ENCODE measurements at regions not wholly inside any gene's neighbourhood (a gene's known extent, or its start where the extent isn't known, plus 50 kb on each side); places are given as distances from the start of the nearest gene placed in this dataset.

DNA sequence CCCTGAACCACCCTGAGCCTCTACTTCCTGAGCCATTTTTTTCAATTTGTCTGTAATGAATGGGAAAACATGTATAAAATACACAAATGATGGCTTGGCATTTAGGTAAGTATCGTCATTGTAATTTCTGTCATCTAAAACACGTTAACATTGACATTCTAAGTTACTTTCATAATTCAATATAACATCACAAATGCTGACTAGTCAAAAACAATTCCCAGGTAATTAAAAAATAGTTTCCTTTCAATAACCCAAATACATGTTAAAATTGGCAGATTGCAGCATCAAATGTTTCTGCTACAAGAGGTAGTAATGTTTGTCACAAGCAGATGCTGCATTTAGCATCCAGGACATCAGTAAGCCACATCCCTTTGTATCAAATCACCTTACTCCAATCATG lies 776.4 kb downstream of the KCTD16 start:
- Mint-ChIP-seq H3K36me3 (no peaks in the 10 kb centered on the region), H3K9me3 (peaks cover 0 to 11% (median 3%) of the 10 kb centered on the region in 7 donors), H3K4me3 (no peak overlapping the region), H3K4me1 (no peaks in the 10 kb centered on the region), H3K27ac (no peak overlapping the region), H3K27me3 (no peaks in the 10 kb centered on the region)
- no peaks in the 10 kb centered on the region for H3K4me1 ChIP-seq (ENCODE audit: control insufficient read depth, insufficient read depth, low read length, poor library complexity, severe bottlenecking)
- H3K9me3 ChIP-seq (ENCODE audit: control insufficient read depth in 2 of 2, low read length in 2 of 2), result no peaks in the 10 kb centered on the region
- no peaks in the 10 kb centered on the region for H3K36me3 ChIP-seq (ENCODE audit: control insufficient read depth, insufficient read depth, low read length)
- H3K27ac ChIP-seq (ENCODE audit: insufficient read depth, low read length, poor library complexity, severe bottlenecking), result no peak overlapping the region
- DNase-seq, result no peak
- no peaks in the 10 kb centered on the region for H3K27me3 ChIP-seq (ENCODE audit: control insufficient read depth, insufficient read depth, low read length)
- no peak for ATAC-seq (ENCODE audit: low read depth in 2 of 2)
- H3K4me3 ChIP-seq (ENCODE audit: low read depth, low read length), result no peak overlapping the region

DNA sequence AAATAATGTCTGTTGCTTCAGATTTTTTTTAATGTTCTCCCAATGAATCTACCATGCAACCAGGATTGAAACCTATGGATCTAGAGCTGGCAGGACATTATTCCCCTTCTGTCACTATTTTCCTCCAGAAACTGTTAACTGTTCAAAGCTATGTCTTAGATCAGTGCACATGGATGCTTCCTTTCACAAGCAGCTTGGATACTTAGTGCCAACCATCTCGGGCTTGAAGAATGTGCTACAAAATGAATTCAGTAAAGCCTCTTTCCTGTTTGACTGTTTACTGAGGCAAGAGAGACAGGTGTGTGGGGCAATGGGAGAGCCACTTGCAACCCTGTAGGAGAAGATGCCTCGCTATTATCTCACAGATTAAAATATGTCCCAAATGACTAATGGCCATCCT lies 774.8 kb downstream of the KCTD16 start:
- DNase-seq (no peak), ATAC-seq (ENCODE audit: low read depth in 2 of 2) (no peak)
- Mint-ChIP-seq H3K9me3 (peaks cover 0 to 11% (median 3%) of the 10 kb centered on the region in 7 donors), H3K27ac (no peak overlapping the region), H3K27me3 (no peaks in the 10 kb centered on the region), H3K36me3 (no peaks in the 10 kb centered on the region), H3K4me1 (no peaks in the 10 kb centered on the region), H3K4me3 (no peak overlapping the region)
- Histone ChIP-seq H3K4me3 (ENCODE audit: low read depth, low read length) (no peak overlapping the region), H3K36me3 (ENCODE audit: control insufficient read depth, insufficient read depth, low read length) (no peaks in the 10 kb centered on the region), H3K9me3 (ENCODE audit: control insufficient read depth in 2 of 2, low read length in 2 of 2) (no peaks in the 10 kb centered on the region), H3K27me3 (ENCODE audit: control insufficient read depth, insufficient read depth, low read length) (no peaks in the 10 kb centered on the region), H3K27ac (ENCODE audit: insufficient read depth, low read length, poor library complexity, severe bottlenecking) (no peak overlapping the region), H3K4me1 (ENCODE audit: control insufficient read depth, insufficient read depth, low read length, poor library complexity, severe bottlenecking) (no peaks in the 10 kb centered on the region)

DNA sequence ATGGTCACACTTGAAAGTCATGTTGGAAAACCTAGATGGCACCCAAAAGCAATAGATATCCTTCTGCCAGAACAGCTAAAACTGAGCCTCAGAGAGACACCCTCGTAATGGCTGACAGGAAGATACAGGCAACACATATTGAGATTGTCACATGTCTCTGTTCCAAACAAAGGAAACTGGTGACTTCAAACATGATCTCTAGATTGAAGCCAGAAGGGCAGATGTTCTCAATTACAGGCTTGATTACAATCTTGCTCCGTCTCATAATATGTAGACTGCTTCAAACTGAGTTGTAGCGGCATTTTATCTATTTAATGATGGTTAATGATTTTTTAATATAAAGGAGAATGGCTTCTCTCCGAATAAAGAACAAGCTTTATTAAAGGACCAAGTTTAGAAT lies 774.3 kb downstream of the KCTD16 start:
- no peak overlapping the region for H3K4me3 Mint-ChIP-seq
- peaks cover 0 to 6% (median 3%) of the 10 kb centered on the region in 7 donors for H3K9me3 Mint-ChIP-seq
- H3K36me3 ChIP-seq (ENCODE audit: control insufficient read depth, insufficient read depth, low read length), result no peaks in the 10 kb centered on the region

GRCh38 chr5:144941004-144941403 lies 770.3 kb downstream of the KCTD16 start:
- Mint-ChIP-seq H3K4me1 (no peaks in the 10 kb centered on the region), H3K9me3 (peaks cover 0 to 13% (median 4%) of the 10 kb centered on the region in 7 donors), H3K4me3 (no peak overlapping the region), H3K27ac (no peak overlapping the region), H3K36me3 (no peaks in the 10 kb centered on the region), H3K27me3 (no peaks in the 10 kb centered on the region)
- Histone ChIP-seq H3K4me1 (ENCODE audit: control insufficient read depth, insufficient read depth, low read length, poor library complexity, severe bottlenecking) (no peaks in the 10 kb centered on the region), H3K27ac (ENCODE audit: insufficient read depth, low read length, poor library complexity, severe bottlenecking) (no peak overlapping the region), H3K9me3 (ENCODE audit: control insufficient read depth in 2 of 2, low read length in 2 of 2) (no peaks in the 10 kb centered on the region), H3K27me3 (ENCODE audit: control insufficient read depth, insufficient read depth, low read length) (no peaks in the 10 kb centered on the region), H3K36me3 (ENCODE audit: control insufficient read depth, insufficient read depth, low read length) (no peaks in the 10 kb centered on the region), H3K4me3 (ENCODE audit: low read depth, low read length) (no peak overlapping the region)
- ATAC-seq (ENCODE audit: low read depth in 2 of 2) (no peak), DNase-seq (no peak)

More for the DNA sequence above, 774.3 kb downstream of the KCTD16 start:
- no peaks in the 10 kb centered on the region for H3K36me3 Mint-ChIP-seq
- no peaks in the 10 kb centered on the region for H3K9me3 ChIP-seq (ENCODE audit: control insufficient read depth in 2 of 2, low read length in 2 of 2)
- H3K27ac Mint-ChIP-seq, result no peak overlapping the region
- H3K27me3 Mint-ChIP-seq, result no peaks in the 10 kb centered on the region
- ATAC-seq (ENCODE audit: low read depth in 2 of 2) (no peak), DNase-seq (no peak)
- no peaks in the 10 kb centered on the region for H3K4me1 ChIP-seq (ENCODE audit: control insufficient read depth, insufficient read depth, low read length, poor library complexity, severe bottlenecking)
- no peaks in the 10 kb centered on the region for H3K4me1 Mint-ChIP-seq
- no peak overlapping the region for H3K4me3 ChIP-seq (ENCODE audit: low read depth, low read length)
- H3K27ac ChIP-seq (ENCODE audit: insufficient read depth, low read length, poor library complexity, severe bottlenecking), result no peak overlapping the region
- no peaks in the 10 kb centered on the region for H3K27me3 ChIP-seq (ENCODE audit: control insufficient read depth, insufficient read depth, low read length)

GRCh38 chr5:144918371-144918770 lies 747.7 kb downstream of the KCTD16 start:
- H3K9me3 Mint-ChIP-seq, result peaks cover 0 to 6% (median 2%) of the 10 kb centered on the region in 7 donors
- Histone ChIP-seq H3K27ac (ENCODE audit: insufficient read depth, low read length, poor library complexity, severe bottlenecking) (no peak overlapping the region), H3K9me3 (ENCODE audit: control insufficient read depth in 2 of 2, low read length in 2 of 2) (no peaks in the 10 kb centered on the region), H3K36me3 (ENCODE audit: control insufficient read depth, insufficient read depth, low read length) (no peaks in the 10 kb centered on the region), H3K4me3 (ENCODE audit: low read depth, low read length) (no peak overlapping the region), H3K4me1 (ENCODE audit: control insufficient read depth, insufficient read depth, low read length, poor library complexity, severe bottlenecking) (no peaks in the 10 kb centered on the region), H3K27me3 (ENCODE audit: control insufficient read depth, insufficient read depth, low read length) (no peaks in the 10 kb centered on the region)
- no peaks in the 10 kb centered on the region for H3K27me3 Mint-ChIP-seq
- no peak for DNase-seq
- H3K36me3 Mint-ChIP-seq, result no peaks in the 10 kb centered on the region
- ATAC-seq (ENCODE audit: low read depth in 2 of 2), result no peak
- no peaks in the 10 kb centered on the region for H3K4me1 Mint-ChIP-seq
- no peak overlapping the region for H3K4me3 Mint-ChIP-seq
- no peak overlapping the region for H3K27ac Mint-ChIP-seq

- Mint-ChIP-seq H3K9me3 (peaks cover 0 to 11% (median 5%) of the 10 kb centered on the region in 7 donors), H3K4me1 (no peaks in the 10 kb centered on the region), H3K27me3 (no peaks in the 10 kb centered on the region), H3K4me3 (no peak overlapping the region), H3K36me3 (no peaks in the 10 kb centered on the region), H3K27ac (no peak overlapping the region)
- H3K27ac ChIP-seq (ENCODE audit: insufficient read depth, low read length, poor library complexity, severe bottlenecking), result no peak overlapping the region
- no peaks in the 10 kb centered on the region for H3K9me3 ChIP-seq (ENCODE audit: control insufficient read depth in 2 of 2, low read length in 2 of 2)
- no peak overlapping the region for H3K4me3 ChIP-seq (ENCODE audit: low read depth, low read length)
- H3K4me1 ChIP-seq (ENCODE audit: control insufficient read depth, insufficient read depth, low read length, poor library complexity, severe bottlenecking), result no peaks in the 10 kb centered on the region
- H3K36me3 ChIP-seq (ENCODE audit: control insufficient read depth, insufficient read depth, low read length), result no peaks in the 10 kb centered on the region
- ATAC-seq (ENCODE audit: low read depth in 2 of 2), result no peak
- no peak for DNase-seq
- no peaks in the 10 kb centered on the region for H3K27me3 ChIP-seq (ENCODE audit: control insufficient read depth, insufficient read depth, low read length)
These were observed 744.8 kb downstream of the KCTD16 start for GRCh38 chr5:144915452-144915851.

- Histone ChIP-seq H3K27ac (ENCODE audit: insufficient read depth, low read length, poor library complexity, severe bottlenecking) (no peak overlapping the region), H3K27me3 (ENCODE audit: control insufficient read depth, insufficient read depth, low read length) (no peaks in the 10 kb centered on the region), H3K36me3 (ENCODE audit: control insufficient read depth, insufficient read depth, low read length) (no peaks in the 10 kb centered on the region), H3K4me3 (ENCODE audit: low read depth, low read length) (no peak overlapping the region), H3K4me1 (ENCODE audit: control insufficient read depth, insufficient read depth, low read length, poor library complexity, severe bottlenecking) (no peaks in the 10 kb centered on the region), H3K9me3 (ENCODE audit: control insufficient read depth in 2 of 2, low read length in 2 of 2) (no peaks in the 10 kb centered on the region)
- H3K36me3 Mint-ChIP-seq, result no peaks in the 10 kb centered on the region
- ATAC-seq (ENCODE audit: low read depth in 2 of 2) (no peak), DNase-seq (no peak)
- H3K9me3 Mint-ChIP-seq, result peaks cover 4 to 17% (median 5%) of the 10 kb centered on the region in 7 donors
- no peak overlapping the region for H3K4me3 Mint-ChIP-seq
- H3K4me1 Mint-ChIP-seq, result no peaks in the 10 kb centered on the region
- H3K27ac Mint-ChIP-seq, result no peak overlapping the region
- no peaks in the 10 kb centered on the region for H3K27me3 Mint-ChIP-seq
These were observed 743.0 kb downstream of the KCTD16 start for GRCh38 chr5:144913661-144914060.

DNA sequence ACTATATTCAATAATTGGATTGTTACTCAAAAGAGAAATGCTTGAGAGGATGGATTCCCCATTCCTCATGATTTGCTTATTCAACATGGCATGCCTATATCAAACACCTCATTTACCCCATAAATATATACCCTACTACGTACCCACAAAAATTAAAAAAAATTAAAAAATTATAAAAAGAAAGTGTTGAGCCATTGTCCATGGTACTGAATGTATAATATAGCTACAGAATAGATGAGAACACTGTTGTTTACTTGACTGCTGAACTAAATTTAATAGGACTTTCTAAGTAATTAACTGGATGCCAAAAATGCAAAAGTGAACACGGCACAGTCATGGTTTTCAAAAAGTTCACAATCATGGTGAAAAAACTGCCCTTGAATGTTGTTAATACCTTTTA lies 725.8 kb downstream of the KCTD16 start:
- no peaks in the 10 kb centered on the region for H3K4me1 Mint-ChIP-seq
- H3K4me3 Mint-ChIP-seq, result no peak overlapping the region
- Histone ChIP-seq H3K9me3 (ENCODE audit: control insufficient read depth in 2 of 2, low read length in 2 of 2) (no peaks in the 10 kb centered on the region), H3K4me3 (ENCODE audit: low read depth, low read length) (no peak overlapping the region), H3K36me3 (ENCODE audit: control insufficient read depth, insufficient read depth, low read length) (no peaks in the 10 kb centered on the region), H3K4me1 (ENCODE audit: control insufficient read depth, insufficient read depth, low read length, poor library complexity, severe bottlenecking) (no peaks in the 10 kb centered on the region), H3K27me3 (ENCODE audit: control insufficient read depth, insufficient read depth, low read length) (no peaks in the 10 kb centered on the region), H3K27ac (ENCODE audit: insufficient read depth, low read length, poor library complexity, severe bottlenecking) (no peak overlapping the region)
- peaks cover 0 to 18% (median 3%) of the 10 kb centered on the region in 7 donors for H3K9me3 Mint-ChIP-seq
- no peak for ATAC-seq (ENCODE audit: low read depth in 2 of 2)
- H3K27me3 Mint-ChIP-seq, result no peaks in the 10 kb centered on the region
- no peak overlapping the region for H3K27ac Mint-ChIP-seq
- DNase-seq, result no peak
- H3K36me3 Mint-ChIP-seq, result no peaks in the 10 kb centered on the region
